Common myeloid progenitor, CD34-positive (primary cell): ENCODE measurements at regions not wholly inside any gene's neighbourhood (a gene's known extent, or its start where the extent isn't known, plus 50 kb on each side); places are given as distances from the start of the nearest gene placed in this dataset.
"Not testable (repeated sequence)": the region's sequence is repeated elsewhere in the genome, so short reads cannot be mapped to it uniquely, and the experiment has no call there.

Source experiments
- CTCF ChIA-PET: fragments of 350-600 bp; sonication (Branson Sonifier 250); formaldehyde crosslinking; loops from one replicate; lab custom pipeline; 2021; ENCODE audit warnings: antibody characterized with exemption; lab: Charles Lee
- POLR2A ChIA-PET: fragments of 350-600 bp; sonication (Branson Sonifier 250); formaldehyde crosslinking; loops from one replicate; lab custom pipeline; 2021; ENCODE audit warnings: antibody characterized with exemption; lab: Charles Lee
- DNase-seq, 3 donors: peaks; one replicate each; pipeline versions ENCODE4 v3.0.0 to v3.0.0-alpha.2; 2013
- H3K27ac ChIP-seq, 2 experiments: 1 replicate in 1 of 2; 2 replicates in 1 of 2; pipeline ENCODE4 v1.7.0; 2013; ENCODE audit warnings: inconsistent platforms in 2 of 2, low read length in 2 of 2, mild to moderate bottlenecking in 2 of 2, low read depth in 1 of 2, moderate library complexity in 1 of 2; ENCODE audit not compliant: severe bottlenecking in 2 of 2, insufficient read depth in 1 of 2, poor library complexity in 1 of 2
- H3K27me3 ChIP-seq, 5 experiments: replicated peaks in 2 of 5; 1 replicate in 3 of 5; 2 replicates in 2 of 5; pipeline versions ENCODE4 v1.6.1 to v1.7.0; 2013; ENCODE audit warnings: low read length in 4 of 5, mild to moderate bottlenecking in 2 of 5, moderate library complexity in 2 of 5, inconsistent platforms in 1 of 5; ENCODE audit not compliant: insufficient read depth in 5 of 5, control insufficient read depth in 4 of 5
- H3K36me3 ChIP-seq, 4 experiments: 1 replicate in 2 of 4; 2 replicates in 2 of 4; pipeline versions ENCODE4 v1.6.1 to v1.7.0; 2013; ENCODE audit warnings: low read length in 3 of 4, control low read depth in 1 of 4, mild to moderate bottlenecking in 1 of 4; ENCODE audit not compliant: control insufficient read depth in 4 of 4, insufficient read depth in 4 of 4
- H3K4me1 ChIP-seq, 4 experiments: 1 replicate in 3 of 4; 2 replicates in 1 of 4; pipeline versions ENCODE4 v1.6.1 to v1.7.1; 2013; ENCODE audit warnings: low read length in 3 of 4, mild to moderate bottlenecking in 3 of 4, control low read depth in 1 of 4, inconsistent platforms in 1 of 4, moderate library complexity in 1 of 4; ENCODE audit not compliant: control insufficient read depth in 4 of 4, insufficient read depth in 4 of 4; ENCODE audit errors: control extremely low read depth in 1 of 4
- H3K4me3 ChIP-seq, 7 experiments: 1 replicate in 4 of 7; 2 replicates in 3 of 7; pipeline versions ENCODE4 v1.5.1 to v1.7.0; 2013; ENCODE audit warnings: mild to moderate bottlenecking in 7 of 7, low read length in 6 of 7, moderate library complexity in 6 of 7, inconsistent platforms in 2 of 7, low read depth in 2 of 7, control low read depth in 1 of 7; ENCODE audit not compliant: insufficient read depth in 4 of 7, control insufficient read depth in 1 of 7; ENCODE audit errors: extremely low read depth in 1 of 7
- H3K9me3 ChIP-seq, 5 experiments: 1 replicate in 4 of 5; 2 replicates in 1 of 5; pipeline versions ENCODE4 v1.6.1 to v1.7.1; 2013; ENCODE audit warnings: low read length in 4 of 5, mild to moderate bottlenecking in 2 of 5, inconsistent platforms in 1 of 5, low read depth in 1 of 5, moderate library complexity in 1 of 5; ENCODE audit not compliant: control insufficient read depth in 4 of 5, insufficient read depth in 2 of 5; ENCODE audit errors: control extremely low read depth in 1 of 5
- WGBS: methylation state at CpG from one replicate; pipeline ENCODE4 v1.1.5; 2013; ENCODE audit not compliant: insufficient coverage; 5-methylcytosine and 5-hydroxymethylcytosine counted together

DNA sequence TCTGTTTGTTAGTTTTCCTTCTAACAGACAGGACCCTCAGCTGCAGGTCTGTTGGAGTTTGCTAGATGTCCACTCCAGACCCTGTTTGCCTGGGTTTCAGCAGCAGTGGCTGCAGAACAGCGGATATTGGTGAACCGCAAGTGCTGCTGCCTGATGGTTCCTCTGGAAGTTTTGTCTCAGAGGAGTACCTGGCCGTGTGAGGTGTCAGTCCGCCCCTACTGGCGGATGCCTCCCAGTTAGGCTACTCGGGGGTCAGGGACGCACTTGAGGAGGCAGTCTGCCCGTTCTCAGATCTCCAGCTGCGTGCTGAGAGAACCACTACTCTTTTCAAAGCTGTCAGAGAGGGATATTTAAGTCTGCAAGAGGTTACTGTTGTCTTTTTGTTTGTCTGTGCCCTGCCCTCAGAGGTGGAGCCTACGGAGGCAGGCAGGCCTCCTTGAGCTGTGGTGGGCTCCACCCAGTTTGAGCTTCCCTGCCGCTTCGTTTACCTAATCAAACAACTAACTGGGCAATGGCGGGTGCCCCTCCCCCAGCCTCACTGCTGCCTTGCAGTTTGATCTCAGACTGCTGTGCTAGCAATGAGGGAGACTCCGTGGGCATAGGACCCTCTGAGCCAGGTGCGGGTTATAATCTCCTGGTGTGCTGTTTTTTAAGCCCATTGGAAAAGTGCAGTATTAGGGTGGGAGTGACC, 634.3 kb upstream of the CHD1 start:
- H3K4me1 ChIP-seq, CTCF ChIA-PET, DNase-seq, POLR2A ChIA-PET, H3K27ac ChIP-seq, H3K27me3 ChIP-seq, H3K4me3 ChIP-seq, H3K9me3 ChIP-seq, H3K36me3 ChIP-seq: not testable (repeated sequence)
- 87% methylated on average over 11 of the region's 15 CpGs for WGBS

DNA sequence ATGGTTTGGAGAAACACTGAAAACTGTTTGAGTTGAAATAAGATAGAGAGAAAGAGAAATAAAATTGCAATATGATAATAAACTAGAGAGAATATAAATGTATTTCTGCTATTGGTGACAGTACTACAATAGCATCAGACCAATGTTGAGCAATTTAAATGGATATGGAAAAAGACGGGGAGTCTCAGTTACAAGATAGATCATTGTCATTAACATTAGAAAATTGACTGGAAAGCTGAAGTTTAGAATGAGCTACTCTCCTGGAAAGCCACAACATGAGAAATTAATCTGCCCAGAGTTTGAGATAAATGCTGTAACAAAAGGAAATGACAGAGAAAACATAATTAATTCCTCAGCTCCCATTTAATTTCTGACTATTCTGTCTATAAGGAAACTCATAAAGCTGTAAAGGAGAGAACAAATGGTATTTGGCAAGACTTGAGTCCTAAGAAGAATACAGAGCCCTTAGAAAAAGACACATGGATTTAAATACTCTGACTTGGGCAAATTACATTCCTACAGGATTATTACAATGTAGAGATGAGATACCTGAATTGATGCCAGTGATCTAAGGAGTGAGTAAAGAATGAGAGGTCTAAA, 624.5 kb upstream of the CHD1 start:
- H3K9me3 ChIP-seq = no peaks in the 10 kb centered on the region
- no peaks in the 10 kb centered on the region for H3K27me3 ChIP-seq
- WGBS = no CpG with 5 or more reads among the region's 1 CpG
- no peaks in the 10 kb centered on the region for H3K4me1 ChIP-seq
- H3K27ac ChIP-seq = no peak overlapping the region
- no peaks in the 10 kb centered on the region for H3K36me3 ChIP-seq
- CTCF ChIA-PET = no interaction called here
- no peak for DNase-seq
- no peak overlapping the region for H3K4me3 ChIP-seq
- POLR2A ChIA-PET = no interaction called here

DNA sequence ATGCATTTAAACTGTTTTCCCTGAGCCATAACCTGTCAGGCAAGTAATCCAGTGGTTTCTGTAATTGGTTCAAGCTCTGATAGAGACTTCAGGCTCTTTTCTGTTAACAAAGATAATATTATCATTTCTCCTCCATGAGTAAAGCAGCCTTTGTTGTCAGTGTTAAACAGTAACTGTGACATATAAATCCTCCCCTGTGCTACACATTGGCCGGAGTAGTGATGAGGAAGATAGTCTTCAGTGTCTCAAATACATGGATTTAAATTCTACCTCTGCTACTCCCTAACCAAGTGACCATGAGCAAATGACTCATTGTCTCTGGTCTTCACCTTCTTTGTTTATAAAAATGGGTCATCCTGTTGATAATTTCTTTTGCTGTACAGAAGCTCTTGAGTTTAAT, 615.5 kb upstream of the CHD1 start:
- DNase-seq = no peak
- H3K36me3 ChIP-seq = no peaks in the 10 kb centered on the region
- ChIA-PET POLR2A (no interaction called here), CTCF (no interaction called here)
- WGBS = 88% methylated on average over 1 of the region's 1 CpG
- no peak overlapping the region for H3K4me3 ChIP-seq
- H3K27me3 ChIP-seq = no peaks in the 10 kb centered on the region
- no peaks in the 10 kb centered on the region for H3K4me1 ChIP-seq
- H3K9me3 ChIP-seq = no peaks in the 10 kb centered on the region
- no peak overlapping the region for H3K27ac ChIP-seq

DNA sequence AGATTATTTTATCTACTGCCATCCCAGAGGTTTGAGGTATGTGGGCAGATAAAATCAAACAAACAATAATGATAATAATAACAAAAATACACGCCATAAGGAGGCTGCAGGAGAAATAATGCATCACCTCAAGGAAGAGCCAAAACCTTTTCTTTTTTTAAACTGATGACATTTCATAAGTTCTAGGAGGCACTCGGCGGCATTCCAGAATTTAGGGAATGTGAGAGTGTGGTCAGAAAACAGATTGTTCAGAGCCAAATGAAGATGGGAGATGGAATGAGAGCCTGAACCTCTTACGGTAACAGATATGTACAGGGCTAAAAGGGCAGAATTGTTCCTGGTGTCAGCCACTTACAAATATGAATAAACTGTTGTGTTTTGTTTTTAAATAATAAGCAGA, 615.0 kb upstream of the CHD1 start:
- Histone ChIP-seq H3K4me3 (no peak overlapping the region), H3K36me3 (no peaks in the 10 kb centered on the region), H3K27ac (no peak overlapping the region), H3K9me3 (no peaks in the 10 kb centered on the region), H3K4me1 (no peaks in the 10 kb centered on the region), H3K27me3 (no peaks in the 10 kb centered on the region)
- POLR2A ChIA-PET = no interaction called here
- DNase-seq = no peak
- 100% methylated on average over 3 of the region's 4 CpGs for WGBS
- CTCF ChIA-PET = no interaction called here

DNA sequence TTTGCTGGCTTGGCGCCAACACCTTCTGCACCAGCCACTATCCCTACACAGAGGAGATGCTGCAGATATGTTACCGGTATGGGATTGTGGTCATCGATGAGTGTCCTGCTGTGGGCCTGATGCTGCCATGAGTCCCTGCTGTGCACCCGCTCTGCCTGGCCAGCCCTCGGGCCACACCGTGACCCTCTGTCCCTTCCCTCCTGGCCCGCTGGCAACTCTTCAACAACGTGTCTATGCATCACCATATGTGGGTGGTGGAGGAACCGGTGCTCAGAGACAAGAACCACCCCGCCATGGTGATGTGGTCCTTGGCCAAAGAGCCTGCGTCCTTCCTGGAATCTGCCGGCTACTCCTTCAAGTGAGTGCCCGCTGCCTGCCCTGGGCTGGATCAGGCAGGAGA, 605.4 kb upstream of the CHD1 start:
- H3K27ac ChIP-seq, DNase-seq, CTCF ChIA-PET, POLR2A ChIA-PET, H3K36me3 ChIP-seq, H3K9me3 ChIP-seq, H3K4me1 ChIP-seq, H3K27me3 ChIP-seq, H3K4me3 ChIP-seq: not testable (repeated sequence)
- WGBS = 84% methylated on average over 5 of the region's 13 CpGs

DNA sequence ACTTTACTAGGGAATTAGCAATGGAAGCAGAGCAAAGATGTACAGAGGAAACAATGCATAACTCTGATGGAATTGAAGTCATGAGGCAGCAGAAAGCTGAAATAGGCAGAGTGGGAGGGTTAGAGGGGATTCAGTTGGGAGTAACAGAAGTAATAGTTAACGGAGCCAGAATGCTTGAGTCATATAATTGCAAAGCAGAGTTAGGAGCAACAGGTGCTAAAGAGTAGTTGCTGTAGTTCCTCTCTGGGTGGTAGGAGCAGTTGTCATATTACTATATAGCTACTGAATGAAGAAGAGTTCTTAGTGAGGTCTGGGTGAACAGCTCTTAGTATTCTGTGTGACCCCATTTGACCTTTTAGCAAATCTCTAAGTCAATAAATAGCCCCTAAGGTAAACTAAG, 592.9 kb upstream of the CHD1 start:
- WGBS = no CpG with 5 or more reads among the region's 1 CpG
- POLR2A ChIA-PET, CTCF ChIA-PET: not testable (repeated sequence)

DNA sequence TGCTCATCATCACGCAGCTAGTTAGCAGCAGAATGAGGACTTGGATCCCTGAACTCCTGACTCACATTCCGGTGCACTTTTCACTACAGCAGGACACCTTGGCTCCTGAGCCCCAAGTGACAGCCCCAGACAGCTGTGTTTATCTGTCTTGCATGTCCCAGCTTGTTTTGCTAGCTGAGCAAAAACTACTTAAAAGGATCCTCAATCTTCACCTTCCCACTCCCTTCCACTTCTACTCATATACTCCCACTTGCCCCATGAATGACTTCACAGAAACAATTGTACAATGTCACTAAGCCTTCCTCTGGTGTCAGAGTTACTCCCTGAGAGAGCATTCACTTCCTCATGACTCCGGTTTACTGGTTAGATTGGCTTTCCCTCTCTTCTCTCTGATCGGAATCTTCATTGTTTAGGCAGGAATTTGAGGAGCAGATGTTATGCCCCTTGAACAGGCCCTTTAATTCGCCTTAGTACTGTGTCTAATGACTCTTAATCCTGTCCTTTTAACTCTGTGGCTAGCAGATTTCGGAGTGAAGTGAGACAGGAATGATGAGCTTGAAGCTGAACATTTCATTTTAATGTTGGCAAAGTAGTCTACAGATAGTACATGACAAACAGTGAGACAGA, 587.2 kb upstream of the CHD1 start:
- DNase-seq, H3K27me3 ChIP-seq, H3K36me3 ChIP-seq, CTCF ChIA-PET, H3K4me1 ChIP-seq, H3K9me3 ChIP-seq, POLR2A ChIA-PET, H3K4me3 ChIP-seq, H3K27ac ChIP-seq: not testable (repeated sequence)
- WGBS = 71% methylated on average over 2 of the region's 6 CpGs

More for the DNA sequence above, 592.9 kb upstream of the CHD1 start:
- not testable (repeated sequence) for H3K27ac ChIP-seq, DNase-seq, H3K9me3 ChIP-seq, H3K4me3 ChIP-seq, H3K4me1 ChIP-seq, H3K27me3 ChIP-seq, H3K36me3 ChIP-seq
